IMR-90 (cell line): ENCODE measurements at regions not wholly inside any gene's neighbourhood (a gene's known extent, or its start where the extent isn't known, plus 50 kb on each side); places are given as distances from the start of the nearest gene placed in this dataset.

Experiments used
- ATAC-seq: fragments of 200-7000 bp; cut with Tn5 transposase; 2 replicates; pipeline ENCODE4 v1.9.1; 2020; ENCODE audit warnings: low read depth, mild to moderate bottlenecking, moderate library complexity
- BruUV-seq: library from RNA; stranded (reverse); fragments of 400-500 nt; replicated peaks from 2 replicates; lab custom pipeline; 2021; lab: Mats Ljungman, UMichigan
- CTCF ChIA-PET: fragments of 300-600 bp; formaldehyde crosslinking; extraction: SDS; loops from one replicate; lab custom pipeline; 2021; ENCODE audit warnings: antibody characterized with exemption; lab: Yijun Ruan, JAX
- POLR2A ChIA-PET: fragments of 300-600 bp; sonication (Branson Sonifier 250); formaldehyde crosslinking; loops from one replicate; lab custom pipeline; 2022; ENCODE audit warnings: antibody characterized with exemption; ENCODE audit not compliant: unreplicated experiment; lab: Charles Lee
- DNase-seq: peaks from one replicate; pipeline ENCODE4 v3.0.0; 2013
- H2AFZ ChIP-seq: replicated peaks from 2 replicates; pipeline ENCODE3; 2013; ENCODE audit warnings: low read length, mild to moderate bottlenecking; ENCODE audit not compliant: poor library complexity
- H2AK5ac ChIP-seq: 2 replicates; pipeline ENCODE4 v1.6.1; 2013; ENCODE audit warnings: low read depth, low read length, inconsistent platforms
- H2AK9ac ChIP-seq: replicated peaks from 2 replicates; pipeline ENCODE3; 2013; ENCODE audit warnings: mild to moderate bottlenecking, low read depth, low read length, moderate library complexity; ENCODE audit not compliant: poor library complexity
- H2BK120ac ChIP-seq: 2 replicates; pipeline ENCODE4 v1.6.1; 2013; ENCODE audit warnings: low read depth, low read length, inconsistent platforms
- H2BK15ac ChIP-seq: 3 replicates; pipeline ENCODE4 v1.6.1; 2013; ENCODE audit warnings: low read depth, low read length, inconsistent platforms
- H2BK20ac ChIP-seq: 2 replicates; pipeline ENCODE4 v1.6.1; 2013; ENCODE audit warnings: low read depth, mild to moderate bottlenecking, inconsistent platforms, low read length, moderate library complexity
- H2BK5ac ChIP-seq: 2 replicates; pipeline ENCODE4 v1.6.1; 2013; ENCODE audit warnings: mild to moderate bottlenecking, low read depth, low read length, inconsistent platforms; ENCODE audit not compliant: poor library complexity, severe bottlenecking
- H3K14ac ChIP-seq: replicated peaks from 2 replicates; pipeline ENCODE4 v1.6.1; 2013; ENCODE audit warnings: low read depth, low read length, inconsistent platforms
- H3K18ac ChIP-seq: 2 replicates; pipeline ENCODE4 v1.6.1; 2013; ENCODE audit warnings: low read depth, low read length, control low read depth
- H3K23ac ChIP-seq: 2 replicates; pipeline ENCODE4 v1.6.1; 2013; ENCODE audit warnings: low read depth, low read length, inconsistent platforms
- H3K27ac ChIP-seq: 2 replicates; pipeline ENCODE4 v1.5.1; 2013; ENCODE audit warnings: mild to moderate bottlenecking, control low read depth, low read length; ENCODE audit not compliant: insufficient read depth
- H3K27me3 ChIP-seq: 2 replicates; pipeline ENCODE4 v1.6.1; 2013; ENCODE audit warnings: low read length; ENCODE audit not compliant: control insufficient read depth, insufficient read depth
- H3K36me3 ChIP-seq: 2 replicates; pipeline ENCODE4 v1.6.1; 2013; ENCODE audit warnings: low read length, mixed read lengths; ENCODE audit not compliant: control insufficient read depth, insufficient read depth
- H3K4ac ChIP-seq: 2 replicates; pipeline ENCODE4 v1.6.1; 2013; ENCODE audit warnings: low read depth, low read length, inconsistent platforms
- H3K4me1 ChIP-seq: 2 replicates; pipeline ENCODE4 v1.6.1; 2013; ENCODE audit warnings: low read length, mixed read lengths; ENCODE audit not compliant: control insufficient read depth, insufficient read depth
- H3K4me2 ChIP-seq: 2 replicates; pipeline ENCODE4 v1.6.1; 2013; ENCODE audit warnings: low read depth, mild to moderate bottlenecking, control low read depth, low read length, moderate library complexity
- H3K4me3 ChIP-seq: 2 replicates; pipeline ENCODE4 v1.5.1; 2013; ENCODE audit warnings: low read depth, mild to moderate bottlenecking, control low read depth, low read length, moderate library complexity; ENCODE audit not compliant: insufficient read depth
- H3K56ac ChIP-seq: 2 replicates; pipeline ENCODE4 v1.6.1; 2013; ENCODE audit warnings: low read length, inconsistent platforms; ENCODE audit not compliant: insufficient read depth; ENCODE audit errors: extremely low read depth
- H3K79me1 ChIP-seq, 2 experiments: 2 replicates each; pipeline ENCODE4 v1.6.1; 2013; ENCODE audit warnings: low read length in 2 of 2, inconsistent platforms in 1 of 2, low read depth in 1 of 2
- H3K9ac ChIP-seq: 2 replicates; pipeline ENCODE4 v1.6.1; 2013; ENCODE audit warnings: low read depth, low read length, control low read depth
- H3K9me1 ChIP-seq: 2 replicates; pipeline ENCODE4 v1.6.1; 2013; ENCODE audit warnings: low read length, inconsistent platforms; ENCODE audit not compliant: insufficient read depth
- H3K9me3 ChIP-seq: 2 replicates; pipeline ENCODE4 v1.6.1; 2013; ENCODE audit warnings: low read length; ENCODE audit not compliant: control insufficient read depth, insufficient read depth
- H4K20me1 ChIP-seq: 2 replicates; pipeline ENCODE4 v1.6.1; 2013; ENCODE audit warnings: low read length, inconsistent platforms; ENCODE audit not compliant: insufficient read depth
- H4K5ac ChIP-seq: 2 replicates; pipeline ENCODE4 v1.6.1; 2013; ENCODE audit warnings: mild to moderate bottlenecking, low read depth, low read length, control low read depth
- H4K8ac ChIP-seq, 2 experiments: 2 replicates each; pipeline ENCODE4 v1.6.1; 2013; ENCODE audit warnings: low read depth in 2 of 2, low read length in 2 of 2, control low read depth in 1 of 2, inconsistent platforms in 1 of 2
- H4K91ac ChIP-seq: 2 replicates; pipeline ENCODE4 v1.6.1; 2013; ENCODE audit warnings: low read depth, low read length, inconsistent platforms; ENCODE audit not compliant: insufficient read depth
- CHD1 ChIP-seq: IDR thresholded peaks from 2 replicates; pipeline ENCODE4 v1.6.1; 2012; ENCODE audit warnings: low read depth, low read length, improper control_type of control experiment
- MAZ ChIP-seq: IDR thresholded peaks from 2 replicates; pipeline ENCODE4 v1.6.1; 2012; ENCODE audit warnings: low read depth, mild to moderate bottlenecking, low read length, improper control_type of control experiment, moderate library complexity, borderline replicate concordance
- RAD21 ChIP-seq: IDR thresholded peaks from 2 replicates; pipeline ENCODE4 v1.6.1; 2012; ENCODE audit warnings: low read length, improper control_type of control experiment
- RFX5 ChIP-seq: IDR thresholded peaks from 2 replicates; pipeline ENCODE4 v1.8.0; 2012; ENCODE audit warnings: low read depth, mild to moderate bottlenecking, low read length, moderate library complexity
- WGBS, 2 experiments: methylation state at CpG; one replicate each; pipeline versions ENCODE4 v1.1.5 to v1.1.7; 2013; ENCODE audit warnings: missing lambda C conversion rate in 2 of 2; ENCODE audit not compliant: insufficient read length in 1 of 2; ENCODE audit errors: extremely low coverage in 2 of 2; 5-methylcytosine and 5-hydroxymethylcytosine counted together
- dilution Hi-C: fragments of 300-500 bp; cut with HindIII; formaldehyde crosslinking; loops from one replicate; pipeline ENCODE4 v1.14.3; 2018; ENCODE audit warnings: low sequenced_read_pairs; ENCODE audit not compliant: unreplicated experiment
- in situ Hi-C: fragments of 300-500 bp; cut with MboI; formaldehyde crosslinking; loops from 3 replicates; pipeline ENCODE4 v1.14.3; 2019; ENCODE audit warnings: low sequenced_read_pairs, inconsistent platforms, mixed read lengths
- intact Hi-C: fragments of 100-400 bp; cut with micrococcal nuclease; formaldehyde crosslinking; loops from 2 replicates; pipeline ENCODE4 v1.10.0; 2022

GRCh38 chr2:9106338-9107167 lies 100.1 kb upstream of the ASAP2 start (continued):
- TF ChIP-seq CHD1, result no peak

GRCh38 chr2:9105601-9106337 lies 100.8 kb upstream of the ASAP2 start:
- H2AK9ac ChIP-seq, result no peak overlapping the region
- H3K4me3 ChIP-seq, result no peak overlapping the region
- no peak for DNase-seq
- dilution Hi-C loops, result no loop called here
- WGBS, 2 experiments, result 100% methylated on average over 4 of the region's 21 CpGs; no CpG with 5 or more reads in 1 of the 2 experiments
- no TSS peak for BruUV-seq
- H3K18ac ChIP-seq, result no peak overlapping the region
- H3K23ac ChIP-seq, result no peak overlapping the region
- no peak overlapping the region for H2BK120ac ChIP-seq
- H4K91ac ChIP-seq, result no peak overlapping the region
- no peaks in the 10 kb centered on the region for H4K20me1 ChIP-seq
- TF ChIP-seq RAD21, result no peak
- TF ChIP-seq RFX5, result no peak
- TF ChIP-seq MAZ, result no peak
- CTCF ChIA-PET, result interaction anchor here (1.0 kb wide), 1 partner anchor 238 kb away, joined by 3 read pairs; no protein-coding TSS in a partner anchor
- H3K56ac ChIP-seq, result no peak overlapping the region
- H3K27ac ChIP-seq, result no peak overlapping the region
- H3K9me1 ChIP-seq, result peaks cover 5% of the 10 kb centered on the region; the same call in 1 of the 2 replicates
- no peak overlapping the region for H3K4ac ChIP-seq
- no peak overlapping the region for H2BK5ac ChIP-seq
- no peak overlapping the region for H3K9ac ChIP-seq
- H2BK20ac ChIP-seq, result no peak overlapping the region
- POLR2A ChIA-PET, result no interaction called here
- H3K14ac ChIP-seq, result no peak overlapping the region
- in situ Hi-C loops, result no loop called here
- H3K9me3 ChIP-seq, result no peaks in the 10 kb centered on the region
- H3K4me2 ChIP-seq, result no peak overlapping the region
- no peak overlapping the region for H2AFZ ChIP-seq
- ATAC-seq, result no peak
- H3K27me3 ChIP-seq, result no peaks in the 10 kb centered on the region
- H3K79me1 ChIP-seq, result no peaks in the 10 kb centered on the region
- H3K4me1 ChIP-seq, result peaks cover 13% of the 10 kb centered on the region
- no peak overlapping the region for H4K8ac ChIP-seq
- no peak overlapping the region for H2AK5ac ChIP-seq
- H2BK15ac ChIP-seq, result no peak overlapping the region
- no peaks in the 10 kb centered on the region for H3K36me3 ChIP-seq
- H4K5ac ChIP-seq, result no peak overlapping the region
- intact Hi-C loops, result no loop called here
